NCI-H2196 treated with DMSO at 0.1 percent for 48 hours (cell line): ENCODE measurements at regions not wholly inside any gene's neighbourhood (a gene's known extent, or its start where the extent isn't known, plus 50 kb on each side); places are given as distances from the start of the nearest gene placed in this dataset.

Experiments used
- DNase-seq: peaks from one replicate; lab custom pipeline; 2025; ENCODE audit not compliant: unreplicated experiment; lab: John Stamatoyannopoulos, UW

DNA sequence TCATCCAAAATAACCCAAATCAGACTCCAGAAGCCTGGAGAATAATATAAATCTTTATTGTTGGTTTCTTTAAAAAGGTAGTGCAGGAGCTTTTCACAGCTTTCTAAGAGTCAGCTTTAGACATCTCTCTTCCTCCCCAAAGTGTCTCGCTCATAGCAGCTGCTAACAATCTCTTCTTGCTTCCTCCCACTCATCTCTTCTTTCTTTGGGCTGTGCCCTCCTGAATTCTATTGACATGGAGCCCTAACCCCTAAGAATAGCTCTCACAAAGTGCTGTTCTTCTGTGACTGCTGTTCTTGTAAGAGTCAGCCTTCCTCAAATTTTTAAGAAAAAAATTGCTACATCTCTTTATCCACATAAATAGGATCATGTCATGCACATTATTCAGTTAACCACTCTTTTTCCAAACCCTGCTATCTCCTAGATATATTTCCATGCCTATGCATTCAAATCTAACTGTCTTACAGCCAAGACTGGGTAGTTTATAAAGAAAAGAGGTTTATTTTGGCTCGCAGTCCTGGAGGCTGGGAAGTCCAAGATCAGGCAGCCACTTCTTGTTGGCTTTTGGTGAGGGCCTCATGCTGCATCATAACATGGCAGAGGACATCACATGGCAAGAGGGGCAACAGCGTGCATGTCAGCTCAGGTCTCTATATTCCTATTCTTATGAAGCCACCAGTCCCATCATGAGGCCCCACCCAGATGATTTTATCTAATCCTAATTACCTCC, 301.0 kb upstream of the POU3F1 start:
- no peak for DNase-seq

DNA sequence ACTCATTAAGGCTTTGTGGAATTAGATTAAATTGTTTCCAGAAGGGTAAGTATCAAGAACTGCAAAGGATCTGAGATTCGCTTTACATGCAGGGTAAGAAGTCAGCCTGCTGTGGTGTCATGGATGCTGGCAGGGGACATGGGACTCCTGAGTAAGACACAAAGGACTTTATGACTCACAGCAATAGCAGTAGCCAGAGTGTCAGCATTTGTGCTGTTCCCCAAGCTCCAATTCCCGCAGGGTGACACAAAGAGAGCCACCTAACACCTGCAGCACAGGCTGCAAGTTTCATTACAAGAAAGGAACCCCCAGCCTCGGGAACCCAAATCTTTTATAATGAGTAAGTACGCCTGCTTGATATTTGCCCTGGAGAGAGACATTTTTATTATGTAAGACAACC, 298.1 kb upstream of the POU3F1 start:
- no peak for DNase-seq

- no peak for DNase-seq
These were observed 295.1 kb upstream of the POU3F1 start for GRCh38 chr1:38341694-38342093.

GRCh38 chr1:38340409-38340808, 293.8 kb upstream of the POU3F1 start:
- no peak for DNase-seq

GRCh38 chr1:38337711-38338110, 291.1 kb upstream of the POU3F1 start:
- DNase-seq = no peak

DNA sequence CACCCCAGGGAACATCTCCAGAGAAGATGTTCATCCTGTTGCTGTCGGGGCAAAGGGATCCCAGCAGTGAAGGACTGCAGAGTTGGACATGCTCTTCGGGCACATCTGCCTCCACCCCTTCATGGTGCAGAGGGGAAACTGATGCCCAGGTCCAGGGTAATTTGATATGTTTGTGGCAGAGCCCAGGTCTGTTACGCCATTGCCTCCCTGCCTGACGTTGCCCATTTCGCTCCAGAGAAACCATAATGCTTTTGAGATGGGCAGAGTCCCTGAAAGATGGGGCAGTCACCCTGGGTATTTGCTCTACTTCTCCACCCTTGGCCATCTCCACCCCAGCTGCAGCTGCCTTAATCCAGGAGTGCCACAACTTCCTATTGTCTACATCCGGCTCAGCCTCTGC, 290.4 kb upstream of the POU3F1 start:
- DNase-seq = no peak

DNA sequence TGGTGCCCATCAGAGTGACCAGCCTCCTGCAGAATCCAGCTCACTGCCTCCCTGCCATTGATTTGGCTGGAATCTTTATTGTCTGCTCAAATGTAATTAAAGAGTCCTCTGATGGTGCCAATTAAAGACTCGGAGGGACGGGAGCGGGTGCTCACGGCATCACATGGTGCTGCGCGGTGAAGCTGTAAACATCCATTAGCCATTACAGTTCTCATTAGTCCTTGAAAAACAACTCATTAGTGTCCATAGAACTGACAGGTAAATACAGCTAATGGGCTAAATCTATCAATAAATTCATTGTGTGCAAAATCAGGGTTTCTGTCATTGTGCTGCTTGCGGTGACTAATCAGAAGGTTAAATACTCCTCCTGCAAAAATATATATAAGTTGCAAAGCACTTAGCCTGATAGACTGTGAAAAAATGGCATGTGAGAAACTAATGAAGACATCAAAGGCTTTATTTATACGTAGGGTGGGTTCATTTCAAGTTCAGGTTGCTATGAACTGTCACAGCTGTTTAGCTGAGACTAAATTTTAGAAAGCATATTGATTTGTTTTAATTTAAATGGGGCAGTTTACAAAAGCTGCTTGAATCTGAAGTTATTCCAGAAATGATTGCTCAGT, 289.8 kb upstream of the POU3F1 start:
- DNase-seq = no peak

- no peak for DNase-seq
These were observed 288.5 kb upstream of the POU3F1 start for GRCh38 chr1:38334930-38335592.

DNA sequence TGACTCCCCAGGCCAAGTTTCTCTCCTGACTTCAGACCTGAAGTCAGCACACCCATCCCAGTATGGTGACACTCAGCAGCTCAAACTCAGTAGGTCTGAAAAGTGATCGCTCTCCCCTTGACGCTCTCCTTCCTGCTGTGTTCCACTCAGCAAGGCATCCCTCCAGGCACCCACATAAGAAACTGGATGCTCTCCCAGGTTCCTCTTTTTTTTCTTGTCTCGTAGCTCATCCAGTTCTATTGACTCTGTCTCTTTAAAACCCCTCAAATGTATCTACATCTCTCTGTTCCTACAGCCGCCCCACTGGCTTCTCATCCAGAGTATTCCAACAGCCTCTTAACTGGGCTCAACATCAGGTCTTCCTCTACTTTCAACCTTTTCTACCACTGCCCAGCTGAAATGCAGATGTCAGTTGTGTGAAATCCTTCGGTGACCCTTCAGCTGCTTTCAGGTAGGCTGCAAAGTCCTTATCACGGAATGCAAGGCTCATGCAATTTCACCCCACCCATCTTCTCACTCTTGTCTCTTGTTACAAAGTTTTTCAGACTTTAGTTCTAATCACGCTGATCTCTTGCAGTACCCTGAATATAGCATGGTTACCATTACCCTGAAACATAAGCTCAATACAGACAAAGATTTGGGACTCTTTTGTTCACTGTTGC, 286.2 kb upstream of the POU3F1 start:
- DNase-seq = no peak

DNA sequence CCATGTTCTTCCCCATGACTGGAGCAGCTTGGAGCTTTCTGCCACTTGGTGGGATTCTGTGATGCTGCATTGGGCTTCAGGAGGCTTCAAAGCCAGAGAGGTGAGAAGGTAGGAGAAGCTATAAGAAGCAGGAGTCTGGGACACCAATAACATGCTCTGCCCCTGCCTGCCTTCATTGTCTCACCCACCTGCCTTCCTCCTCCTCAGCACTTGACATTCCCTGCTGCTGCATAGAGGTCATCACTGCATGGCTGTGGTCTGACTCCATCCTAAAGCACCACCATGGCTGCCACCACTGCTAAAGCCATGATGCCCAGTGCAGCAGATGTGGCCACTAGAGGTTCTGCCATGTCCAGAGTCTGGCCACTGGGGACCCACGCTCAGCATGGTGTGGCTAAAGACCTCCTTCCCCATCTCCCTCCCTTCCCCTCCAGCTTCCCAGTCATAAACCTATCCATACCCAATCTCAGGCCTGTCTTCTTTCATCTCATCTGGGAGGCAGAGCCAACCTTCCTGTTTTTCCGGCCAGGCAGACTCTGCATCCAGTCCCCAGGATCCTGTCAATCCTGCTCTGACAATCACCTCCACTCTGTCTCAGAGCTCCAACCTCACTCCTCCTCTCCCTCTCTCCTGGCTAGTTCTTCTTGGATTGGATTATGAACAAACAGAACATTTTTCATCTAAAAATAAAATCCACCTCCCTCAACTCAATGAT, 285.1 kb upstream of the POU3F1 start:
- no peak for DNase-seq

- DNase-seq = no peak
These were observed 284.2 kb upstream of the POU3F1 start for GRCh38 chr1:38330799-38331198.

- DNase-seq = no peak
These were observed 283.1 kb upstream of the POU3F1 start for GRCh38 chr1:38329644-38330043.

- DNase-seq = no peak
These were observed 281.9 kb upstream of the POU3F1 start for GRCh38 chr1:38328278-38329035.

GRCh38 chr1:38327559-38327973, 281.0 kb upstream of the POU3F1 start:
- DNase-seq = no peak

DNA sequence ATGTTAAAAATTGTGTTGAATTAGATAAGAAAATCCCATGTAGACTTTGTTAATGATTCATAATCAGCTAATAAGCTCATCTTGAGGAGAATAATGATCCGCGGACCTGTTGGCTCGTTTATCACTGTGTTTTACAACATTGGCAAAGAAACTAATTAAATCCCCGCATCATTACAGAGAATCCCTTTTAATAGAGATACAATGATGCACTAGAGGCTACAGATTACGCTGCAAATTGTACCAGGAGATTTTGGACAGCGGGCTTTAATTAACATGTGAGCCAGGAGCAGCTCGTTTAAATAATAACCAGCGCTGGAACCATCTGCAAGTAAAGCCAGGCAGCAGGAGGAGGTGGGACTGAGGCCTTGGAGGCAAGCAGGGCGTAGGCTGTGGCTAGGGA, 280.3 kb upstream of the POU3F1 start:
- no peak for DNase-seq

DNA sequence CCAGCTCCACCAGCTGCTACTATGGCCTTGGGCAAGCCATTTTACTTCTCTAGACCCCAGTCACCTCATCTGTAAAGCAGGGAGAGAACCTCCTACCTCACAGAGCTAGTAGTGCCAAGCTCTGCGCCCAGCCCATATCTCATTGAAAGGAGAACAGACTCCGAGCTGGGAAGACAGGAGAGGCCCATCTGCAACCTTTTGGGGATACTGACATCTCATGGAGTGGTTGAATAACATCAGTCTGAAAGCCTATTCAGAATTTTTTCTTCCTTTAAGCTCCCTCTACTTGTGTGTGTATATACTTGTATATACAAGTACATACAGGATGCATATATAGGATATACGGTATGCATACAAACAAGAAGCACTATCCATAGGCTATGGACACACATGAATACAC, 279.5 kb upstream of the POU3F1 start:
- DNase-seq = no peak

DNA sequence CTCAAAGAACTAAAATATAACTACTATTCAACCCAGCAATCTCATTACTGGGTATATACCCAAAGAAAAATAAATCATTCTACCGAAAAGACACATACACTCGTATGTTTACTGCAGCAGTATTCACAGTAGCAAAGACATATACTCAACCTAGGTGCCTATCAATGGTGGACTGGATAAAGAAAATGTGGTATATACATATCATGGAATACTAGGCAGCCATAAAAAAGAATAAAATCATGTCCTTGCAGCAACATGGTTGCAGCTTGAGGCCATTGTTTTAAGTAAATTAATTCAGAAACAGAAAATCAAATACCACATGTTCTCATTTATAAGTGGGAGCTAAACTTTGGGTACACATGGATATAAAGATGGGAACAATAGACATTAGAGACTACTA, 266.2 kb upstream of the POU3F1 start:
- DNase-seq = no peak

DNA sequence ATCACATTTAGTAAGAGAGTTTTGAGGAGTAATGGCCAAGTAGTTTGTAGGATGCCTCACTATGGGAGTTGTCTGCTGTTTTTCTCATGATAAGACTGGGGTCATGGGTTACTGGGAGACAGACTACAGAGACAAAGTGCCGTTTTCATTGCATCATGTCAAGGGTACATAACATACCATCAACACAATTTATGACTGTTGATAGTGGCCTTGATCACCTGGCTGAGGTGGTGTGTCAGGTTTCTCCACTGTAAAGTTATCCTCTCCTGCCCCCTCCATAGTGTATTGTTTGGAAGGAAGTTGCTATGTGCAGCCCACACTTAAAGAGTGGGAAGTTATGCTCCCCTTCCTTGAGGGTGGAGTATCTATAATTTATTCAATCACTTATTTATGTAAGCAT, 263.5 kb upstream of the POU3F1 start:
- DNase-seq = no peak

DNA sequence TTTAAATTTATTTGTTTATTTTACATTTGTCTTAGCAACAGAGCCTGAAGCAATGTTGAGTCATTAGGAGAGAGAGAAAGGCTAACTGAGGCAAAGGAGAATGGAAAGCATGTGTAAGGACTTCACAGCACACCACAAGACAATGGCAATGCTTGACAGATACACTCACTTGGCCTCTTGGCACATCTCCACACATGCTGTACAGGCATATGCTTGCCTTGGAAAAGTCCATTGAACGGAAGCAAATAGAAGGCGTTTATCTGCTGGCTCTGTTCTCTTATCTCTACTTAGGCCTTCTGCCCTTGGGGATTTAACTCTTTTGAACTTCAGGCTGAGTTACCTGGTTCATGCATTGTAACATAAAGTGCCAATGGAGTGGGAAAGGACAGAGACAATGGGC, 262.2 kb upstream of the POU3F1 start:
- DNase-seq = no peak

GRCh38 chr1:38305666-38306065, 259.1 kb upstream of the POU3F1 start:
- DNase-seq = no peak

DNA sequence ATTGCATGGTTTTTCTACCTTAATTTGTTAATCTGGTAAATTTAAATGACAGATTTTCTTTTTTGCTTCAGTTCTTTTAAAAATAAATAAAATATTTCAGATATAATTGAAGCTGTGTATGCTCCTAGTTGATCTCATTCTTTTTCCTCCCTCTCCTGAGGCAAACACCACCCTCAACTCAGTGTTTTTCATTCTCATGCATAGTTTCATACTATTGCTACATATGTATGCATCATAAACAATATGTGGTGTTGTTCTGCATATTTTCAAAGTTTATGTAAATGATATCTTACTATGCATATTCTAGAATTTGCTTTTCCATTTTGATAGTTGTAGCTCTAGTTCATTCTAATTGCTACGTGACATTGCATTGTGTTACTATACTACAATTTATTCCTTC, 257.2 kb upstream of the POU3F1 start:
- DNase-seq = no peak
